SK-N-MC (cell line): ENCODE measurements at regions not wholly inside any gene's neighbourhood (a gene's known extent, or its start where the extent isn't known, plus 50 kb on each side); places are given as distances from the start of the nearest gene placed in this dataset.

Source experiments
- DNase-seq: peaks from one replicate; pipeline ENCODE4 v3.0.0-alpha.2; 2011; ENCODE audit warnings: low read depth, low spot score
- H3K27ac ChIP-seq: fragments of 200-600 bp; sonication (generic); 2 replicates; pipeline ENCODE4 v1.5.1; 2016; ENCODE audit warnings: mixed run types
- H3K36me3 ChIP-seq: fragments of 200-600 bp; sonication (generic); 2 replicates; pipeline ENCODE4 v1.6.1; 2017; ENCODE audit warnings: antibody characterized with exemption, low read length, mixed read lengths; ENCODE audit not compliant: insufficient read depth
- H3K4me3 ChIP-seq: fragments of 200-600 bp; sonication (generic); 2 replicates; pipeline ENCODE4 v1.5.1; 2016
- H3K9ac ChIP-seq: fragments of 200-600 bp; sonication (generic); 2 replicates; pipeline ENCODE4 v1.8.0; 2017; ENCODE audit warnings: mixed run types, mixed read lengths; ENCODE audit not compliant: insufficient read length
- H3K9me3 ChIP-seq: fragments of 200-600 bp; sonication (generic); 2 replicates; pipeline ENCODE4 v1.6.1; 2017; ENCODE audit warnings: low read depth, mild to moderate bottlenecking, antibody characterized with exemption, low read length, moderate library complexity, mixed read lengths
- EZH2 ChIP-seq: fragments of 200-600 bp; sonication (generic); IDR thresholded peaks from one replicate; pipeline ENCODE4 v1.6.1; 2017; ENCODE audit warnings: antibody characterized with exemption
- FOXP2 ChIP-seq: optimal IDR thresholded peaks from 2 replicates; pipeline ENCODE3; 2011; ENCODE audit warnings: mild to moderate bottlenecking, moderate library complexity; ENCODE audit not compliant: insufficient read depth; ENCODE audit errors: extremely low read length, control extremely low read depth
- POLR2AphosphoS5 ChIP-seq: IDR thresholded peaks from 2 replicates; pipeline ENCODE4 v1.6.1; 2012; ENCODE audit warnings: mild to moderate bottlenecking, low read depth, low read length, borderline replicate concordance

- TF ChIP-seq FOXP2 = no peak
- TF ChIP-seq EZH2 = no peak
- no peak for TF ChIP-seq POLR2AphosphoS5
- Histone ChIP-seq H3K9me3 (no peaks in the 10 kb centered on the region), H3K4me3 (no peak overlapping the region), H3K36me3 (no peaks in the 10 kb centered on the region), H3K9ac (no peak overlapping the region), H3K27ac (no peak overlapping the region)
- no peak for DNase-seq
Observed at GRCh38 chr11:70933981-70934583, 318.3 kb downstream of the SHANK2 start.

DNA sequence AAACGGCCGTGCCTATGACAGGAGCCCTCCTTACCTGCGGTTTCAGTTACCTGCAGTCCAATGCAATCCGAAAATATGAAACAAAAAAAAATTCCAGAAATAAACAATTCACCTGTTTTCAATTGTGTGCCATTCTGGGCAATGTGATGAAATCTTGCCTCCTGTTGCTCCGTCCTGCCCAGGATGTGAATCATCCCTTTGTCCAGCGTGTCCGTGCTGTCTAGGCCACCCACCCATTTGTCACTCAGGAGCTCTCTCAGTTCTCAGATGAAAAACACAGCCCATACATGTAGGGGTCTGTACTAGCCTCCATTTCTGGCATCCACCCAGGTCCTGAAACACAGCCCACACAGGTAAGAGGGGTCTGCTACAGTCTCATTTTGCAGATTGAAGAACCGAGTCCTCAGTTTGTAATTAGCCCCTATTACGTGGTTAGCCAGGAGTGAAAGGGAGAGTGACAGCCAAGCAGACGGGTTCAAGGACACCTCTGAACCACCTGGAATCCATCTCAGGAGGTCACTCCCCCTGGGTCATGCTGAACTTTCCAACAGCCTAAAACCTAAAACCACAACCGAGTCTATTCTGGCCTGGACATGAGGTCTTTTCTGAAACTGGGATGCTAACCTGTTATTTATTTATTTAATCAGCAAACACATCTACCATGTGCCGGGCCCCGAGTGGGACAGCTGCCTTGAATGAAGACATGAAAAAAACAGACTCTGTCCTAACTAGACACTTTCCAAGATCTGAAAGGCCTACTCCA lies 317.2 kb downstream of the SHANK2 start:
- no peak overlapping the region for H3K9ac ChIP-seq
- no peak overlapping the region for H3K4me3 ChIP-seq
- no peaks in the 10 kb centered on the region for H3K9me3 ChIP-seq
- H3K27ac ChIP-seq = no peak overlapping the region
- TF ChIP-seq POLR2AphosphoS5 = no peak
- TF ChIP-seq EZH2 = no peak
- no peak for TF ChIP-seq FOXP2
- DNase-seq = no peak
- H3K36me3 ChIP-seq = no peaks in the 10 kb centered on the region

DNA sequence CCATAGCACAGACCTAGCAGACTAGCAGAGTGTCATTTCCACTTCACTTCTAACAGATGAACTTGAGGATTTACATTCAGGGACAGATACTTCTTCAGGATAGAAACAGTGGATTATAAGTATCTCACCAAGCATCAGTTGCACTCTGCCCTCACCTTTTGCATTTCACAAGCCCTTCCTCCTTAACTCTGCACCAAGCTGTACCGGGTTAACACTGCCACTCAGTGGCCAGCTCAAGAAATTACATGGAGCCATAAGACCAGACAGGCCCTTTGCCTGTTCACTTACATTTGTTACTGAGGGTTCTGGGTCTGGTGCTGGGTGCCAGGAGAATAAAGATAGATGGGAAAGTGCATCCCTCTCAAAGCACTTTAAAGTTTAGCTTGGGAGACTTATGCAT lies 309.8 kb downstream of the SHANK2 start:
- Histone ChIP-seq H3K9me3 (0 out of 2 replicates have a peak, but pooled peaks cover 3% of the 10 kb centered on the region), H3K36me3 (no peaks in the 10 kb centered on the region), H3K9ac (no peak overlapping the region), H3K27ac (no peak overlapping the region), H3K4me3 (no peak overlapping the region)
- DNase-seq = no peak
- TF ChIP-seq POLR2AphosphoS5 = no peak

DNA sequence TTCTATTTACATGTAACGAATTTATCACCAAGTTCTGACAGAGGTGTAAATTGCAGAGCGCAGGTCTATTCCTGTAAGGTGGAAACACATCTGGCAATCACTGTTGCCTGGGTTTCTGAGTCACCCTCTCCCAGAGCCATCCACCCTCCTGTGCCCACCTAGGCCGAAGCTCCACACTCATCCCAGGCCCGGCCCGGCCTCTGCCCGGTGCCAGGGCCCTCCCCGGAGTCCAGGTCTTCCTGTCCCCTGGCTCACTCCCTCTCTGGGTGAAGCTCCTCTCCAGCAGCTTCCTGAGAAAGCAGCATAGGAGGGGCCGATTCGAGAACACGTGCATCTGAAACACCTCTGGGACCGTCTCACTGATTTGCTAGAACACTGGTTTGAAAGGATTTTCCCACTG lies 308.2 kb downstream of the SHANK2 start:
- Histone ChIP-seq H3K27ac (no peak overlapping the region), H3K36me3 (no peaks in the 10 kb centered on the region), H3K9ac (no peak overlapping the region), H3K9me3 (0 out of 2 replicates have a peak, but pooled peaks cover 3% of the 10 kb centered on the region), H3K4me3 (no peak overlapping the region)
- no peak for DNase-seq
- no peak for TF ChIP-seq POLR2AphosphoS5
- no peak for TF ChIP-seq EZH2
- no peak for TF ChIP-seq FOXP2

- no peak overlapping the region for H3K9ac ChIP-seq
- DNase-seq = no peak
Observed at GRCh38 chr11:70944636-70945035, 307.7 kb downstream of the SHANK2 start.

GRCh38 chr11:70948398-70948797 lies 304.0 kb downstream of the SHANK2 start:
- no peak for DNase-seq
- Histone ChIP-seq H3K27ac (no peak overlapping the region), H3K4me3 (no peak overlapping the region), H3K9ac (no peak overlapping the region), H3K9me3 (no peaks in the 10 kb centered on the region), H3K36me3 (no peaks in the 10 kb centered on the region)
- TF ChIP-seq EZH2 (no peak), POLR2AphosphoS5 (no peak), FOXP2 (no peak)

More at GRCh38 chr11:70944636-70945035, 307.7 kb downstream of the SHANK2 start:
- Histone ChIP-seq H3K36me3 (no peaks in the 10 kb centered on the region), H3K27ac (no peak overlapping the region), H3K4me3 (no peak overlapping the region), H3K9me3 (0 out of 2 replicates have a peak, but pooled peaks cover 3% of the 10 kb centered on the region)
- no peak for TF ChIP-seq POLR2AphosphoS5
- TF ChIP-seq FOXP2 = no peak
- no peak for TF ChIP-seq EZH2

DNA sequence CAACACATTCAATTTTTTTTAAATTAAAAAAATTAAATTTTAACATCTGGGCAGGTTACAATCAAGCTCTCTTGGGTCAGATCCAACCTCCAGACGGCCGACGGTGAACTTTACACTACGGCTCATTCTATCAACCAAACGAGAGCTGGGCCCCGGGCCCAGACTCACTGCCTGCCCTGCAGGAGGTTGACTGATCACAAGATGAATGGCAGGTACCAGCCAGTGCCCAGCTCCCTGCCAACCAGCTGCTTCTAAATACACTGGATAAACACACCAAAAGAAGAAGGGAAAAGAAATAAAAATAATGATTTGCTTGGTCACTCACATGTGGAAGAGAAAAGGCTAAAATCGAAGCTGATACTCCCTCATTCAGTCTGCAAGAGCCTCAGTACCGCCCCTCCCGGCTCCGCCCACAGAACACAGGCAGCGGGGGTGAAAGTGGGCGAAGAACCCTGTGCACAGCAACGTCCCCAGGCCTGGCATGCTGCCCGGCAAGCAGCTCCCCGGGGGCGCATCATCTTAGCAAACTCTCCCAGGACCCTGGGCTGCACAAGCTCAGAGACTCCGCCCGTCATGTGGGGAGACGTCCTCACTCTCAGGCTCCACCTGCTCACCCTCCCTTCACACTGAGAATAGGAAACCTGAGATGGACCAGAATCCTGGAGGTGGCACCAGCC lies 303.4 kb downstream of the SHANK2 start:
- TF ChIP-seq EZH2 (no peak), POLR2AphosphoS5 (no peak), FOXP2 (no peak)
- H3K9ac ChIP-seq = no peak overlapping the region
- no peak for DNase-seq
- no peak overlapping the region for H3K27ac ChIP-seq
- no peaks in the 10 kb centered on the region for H3K36me3 ChIP-seq
- H3K9me3 ChIP-seq = no peaks in the 10 kb centered on the region
- H3K4me3 ChIP-seq = no peak overlapping the region

DNA sequence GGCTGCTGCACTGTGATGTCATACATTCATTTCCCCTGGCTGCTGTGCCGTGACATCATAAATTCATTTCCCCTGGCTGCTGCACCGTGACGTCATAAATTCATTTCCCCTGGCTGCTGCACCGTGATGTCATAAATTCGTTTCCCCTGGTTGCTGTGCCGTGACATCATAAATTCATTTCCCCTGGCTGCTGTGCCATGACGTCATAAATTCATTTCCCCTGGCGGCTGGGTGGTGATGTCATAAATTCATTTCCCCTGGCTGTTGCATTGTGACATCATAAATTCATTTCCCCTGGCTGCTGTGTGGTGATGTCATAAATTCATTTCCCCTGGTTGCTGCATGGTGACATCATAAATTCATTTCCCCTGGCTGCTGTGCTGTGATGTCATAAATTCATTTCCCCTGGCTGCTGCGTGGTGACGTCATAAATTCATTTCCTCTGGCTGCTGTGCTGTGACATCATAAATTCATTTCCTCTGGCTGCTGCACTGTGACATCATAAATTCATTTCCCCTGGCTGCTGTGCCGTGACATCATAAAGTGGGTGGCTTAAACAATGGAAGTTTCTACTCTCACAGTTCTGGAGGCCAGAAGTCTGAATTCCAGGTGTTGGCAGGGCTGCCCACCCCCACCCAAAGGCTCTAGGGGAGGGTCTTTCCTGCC lies 301.1 kb downstream of the SHANK2 start:
- no peak for DNase-seq
- Histone ChIP-seq H3K9ac (no peak overlapping the region), H3K9me3 (no peaks in the 10 kb centered on the region), H3K36me3 (no peaks in the 10 kb centered on the region), H3K4me3 (no peak overlapping the region), H3K27ac (no peak overlapping the region)
- TF ChIP-seq POLR2AphosphoS5 (no peak), FOXP2 (no peak), EZH2 (no peak)
